GM12864 (cell line): ENCODE measurements at regions not wholly inside any gene's neighbourhood (a gene's known extent, or its start where the extent isn't known, plus 50 kb on each side); places are given as distances from the start of the nearest gene placed in this dataset.

ENCODE experiments used
- DNase-seq: peaks from one replicate; pipeline ENCODE4 v3.0.0-alpha.2; 2011; ENCODE audit warnings: low read depth
- H3K4me3 ChIP-seq: 2 replicates; pipeline ENCODE4 v1.5.1; 2011; ENCODE audit warnings: mild to moderate bottlenecking, low read depth, low read length, control low read depth
- CTCF ChIP-seq: IDR thresholded peaks from 2 replicates; pipeline ENCODE4 v1.5.1; 2011; ENCODE audit warnings: low read depth, mild to moderate bottlenecking, moderate library complexity, low read length, control low read depth, inconsistent platforms; ENCODE audit errors: missing control alignments

GRCh38 chr3:111285694-111286093 is 214.1 kb downstream of the NECTIN3 start:
- TF ChIP-seq CTCF: no peak
- no peak for DNase-seq
- no peak overlapping the region for H3K4me3 ChIP-seq

GRCh38 chr3:111286746-111287145 is 215.1 kb downstream of the NECTIN3 start:
- DNase-seq: no peak
- H3K4me3 ChIP-seq: no peak overlapping the region

GRCh38 chr3:111292117-111292516 is 220.5 kb downstream of the NECTIN3 start:
- no peak for DNase-seq
- TF ChIP-seq CTCF: no peak
- H3K4me3 ChIP-seq: no peak overlapping the region

More at GRCh38 chr3:111286746-111287145, 215.1 kb downstream of the NECTIN3 start:
- TF ChIP-seq CTCF: no peak

- no peak for DNase-seq
- TF ChIP-seq CTCF: no peak
- H3K4me3 ChIP-seq: no peak overlapping the region
Observed at GRCh38 chr3:111299192-111299615, 227.6 kb downstream of the NECTIN3 start.

- no peak for DNase-seq
- no peak for TF ChIP-seq CTCF
- no peak overlapping the region for H3K4me3 ChIP-seq
Observed at GRCh38 chr3:111301238-111301798, 229.7 kb downstream of the NECTIN3 start.

- no peak for DNase-seq
- no peak for TF ChIP-seq CTCF
Observed at GRCh38 chr3:111302063-111302462, 230.4 kb downstream of the NECTIN3 start.

GRCh38 chr3:111303760-111304159 is 232.1 kb downstream of the NECTIN3 start:
- DNase-seq: no peak
- H3K4me3 ChIP-seq: no peak overlapping the region
- TF ChIP-seq CTCF: no peak

More at GRCh38 chr3:111302063-111302462, 230.4 kb downstream of the NECTIN3 start:
- no peak overlapping the region for H3K4me3 ChIP-seq
